HG03159 (cell line): ENCODE measurements at regions not wholly inside any gene's neighbourhood (a gene's known extent, or its start where the extent isn't known, plus 50 kb on each side); places are given as distances from the start of the nearest gene placed in this dataset.

Experiments
- ATAC-seq: cut with Tn5 transposase; IDR thresholded peaks from one replicate; pipeline ENCODE4 v1.9.1; 2021; ENCODE audit warnings: mild to moderate bottlenecking, moderate library complexity; ENCODE audit not compliant: unreplicated experiment

- no peak for ATAC-seq
These were observed 265.0 kb upstream of the GLI3 start for GRCh38 chr7:42502022-42502421.

DNA sequence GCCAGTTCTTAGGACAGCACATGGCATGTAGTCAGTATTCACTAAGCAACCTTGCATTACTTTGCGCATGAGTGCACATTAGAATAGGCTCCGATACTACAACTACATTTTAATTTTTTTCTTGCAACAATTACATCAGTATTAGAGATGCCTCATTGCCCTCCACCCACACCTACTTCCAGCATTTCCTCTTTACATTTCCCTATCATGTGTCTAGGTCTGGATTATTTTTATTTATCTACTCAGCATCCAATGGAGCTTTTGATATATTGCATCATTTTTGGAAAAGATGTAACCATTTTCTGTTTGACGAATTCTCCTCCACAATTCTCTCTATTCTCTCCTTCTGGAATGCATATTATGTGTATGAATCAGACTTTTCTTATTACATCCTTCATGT is 258.2 kb upstream of the GLI3 start:
- ATAC-seq = no peak

DNA sequence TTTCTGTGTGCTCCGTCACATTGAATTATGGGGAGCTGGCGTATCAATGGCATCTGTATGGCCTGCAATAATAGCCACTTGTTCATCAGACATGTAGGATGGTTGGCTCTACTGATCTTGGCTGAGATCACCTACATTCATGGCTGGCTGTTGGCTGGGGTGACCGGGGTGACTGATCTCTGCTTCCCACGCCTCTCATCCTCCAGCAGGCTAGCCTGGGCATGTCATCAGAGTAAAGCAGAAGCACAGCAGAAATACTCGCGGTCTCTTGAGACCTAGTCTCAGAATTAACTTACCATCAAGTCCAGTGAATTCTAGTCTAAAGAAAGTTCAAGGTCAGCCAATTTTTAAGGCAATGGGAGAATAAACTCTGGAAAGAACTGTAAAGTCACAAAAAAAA is 257.7 kb upstream of the GLI3 start:
- no peak for ATAC-seq

GRCh38 chr7:42494199-42494710 is 257.2 kb upstream of the GLI3 start:
- ATAC-seq = no peak

GRCh38 chr7:42493436-42494198 is 256.6 kb upstream of the GLI3 start:
- ATAC-seq = no peak

- ATAC-seq = no peak
These were observed 255.9 kb upstream of the GLI3 start for GRCh38 chr7:42492920-42493319.

DNA sequence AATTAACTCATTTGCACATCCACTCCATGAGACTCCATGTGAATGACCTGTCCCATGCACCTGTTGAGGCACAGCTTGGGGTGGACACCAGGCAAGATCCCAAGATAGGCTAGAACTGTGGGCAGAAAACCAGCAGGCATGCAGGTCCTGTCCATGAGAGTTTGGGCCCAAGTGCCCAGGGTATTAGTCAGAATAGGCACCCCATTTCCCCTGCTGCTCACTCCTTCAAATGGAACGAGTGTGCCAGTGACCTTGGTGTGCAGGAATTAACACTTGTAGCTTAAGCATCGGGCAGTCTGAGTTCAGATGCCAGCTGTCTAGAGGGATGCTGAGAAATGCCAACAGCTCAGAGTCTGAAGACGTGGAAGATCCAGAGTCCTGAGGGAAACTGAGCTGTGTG is 254.1 kb upstream of the GLI3 start:
- no peak for ATAC-seq

DNA sequence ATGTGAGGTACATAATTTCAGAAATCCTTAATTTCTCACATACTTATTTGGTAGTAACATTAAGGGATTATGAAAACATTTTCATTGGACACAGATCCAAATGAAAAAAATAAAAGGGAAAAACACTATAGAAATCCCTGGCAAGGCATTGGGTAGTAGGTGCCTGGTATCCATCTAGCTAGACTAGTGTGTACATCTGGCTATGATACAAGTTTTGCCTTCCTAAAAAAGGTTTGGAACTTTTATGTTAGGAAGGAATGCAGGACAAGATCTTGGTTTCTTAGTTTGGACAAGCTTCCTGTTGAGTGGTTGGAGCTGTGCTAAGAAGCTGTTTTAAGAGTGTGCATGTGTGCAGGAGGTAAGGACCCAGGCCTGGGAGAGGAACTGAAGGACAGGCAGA is 252.3 kb upstream of the GLI3 start:
- ATAC-seq = no peak

- ATAC-seq = no peak
These were observed 248.3 kb upstream of the GLI3 start for GRCh38 chr7:42485301-42485766.

DNA sequence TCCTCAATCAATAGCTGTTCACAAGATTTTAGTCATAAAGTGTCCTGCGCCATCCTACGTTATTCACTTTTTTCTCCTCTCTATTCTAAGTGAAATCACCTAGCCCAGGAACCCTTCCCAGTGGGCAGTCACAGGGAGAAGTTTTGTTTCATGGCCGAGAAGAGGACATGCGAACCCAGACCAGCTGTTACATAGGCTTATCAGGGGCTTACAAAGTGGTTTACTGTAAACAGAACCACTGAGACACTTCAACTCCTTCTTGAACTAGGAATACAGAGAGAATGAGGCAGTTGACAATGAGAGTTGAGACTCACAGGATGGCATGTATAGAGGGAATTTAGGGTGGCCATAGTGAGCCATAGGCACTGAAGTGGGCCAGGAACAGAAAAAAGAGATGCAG is 246.9 kb upstream of the GLI3 start:
- ATAC-seq = no peak

- ATAC-seq = no peak
These were observed 243.0 kb upstream of the GLI3 start for GRCh38 chr7:42479816-42480633.

- no peak for ATAC-seq
These were observed 242.4 kb upstream of the GLI3 start for GRCh38 chr7:42479452-42479815.

- ATAC-seq = no peak
These were observed 241.7 kb upstream of the GLI3 start for GRCh38 chr7:42478717-42479116.

- no peak for ATAC-seq
These were observed 239.2 kb upstream of the GLI3 start for GRCh38 chr7:42476255-42476654.

DNA sequence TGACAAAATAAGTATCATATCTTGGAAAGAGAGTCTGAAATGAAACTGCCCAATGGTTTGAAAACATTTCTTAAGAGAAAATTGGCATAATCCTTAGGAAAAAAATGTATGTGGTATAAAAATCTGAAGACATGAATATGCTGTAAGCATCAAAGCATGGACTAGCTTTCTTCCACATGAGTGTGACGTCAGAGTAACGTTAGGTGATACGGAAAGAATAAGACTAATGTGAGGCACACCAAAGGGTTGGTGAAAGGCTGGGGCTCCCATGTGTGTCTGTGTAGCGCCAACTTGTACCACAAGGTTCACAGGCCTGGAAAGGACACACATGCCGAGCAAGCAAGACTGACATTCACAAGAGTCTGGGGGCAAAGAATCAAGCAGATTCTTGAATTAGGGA is 238.1 kb upstream of the GLI3 start:
- no peak for ATAC-seq

DNA sequence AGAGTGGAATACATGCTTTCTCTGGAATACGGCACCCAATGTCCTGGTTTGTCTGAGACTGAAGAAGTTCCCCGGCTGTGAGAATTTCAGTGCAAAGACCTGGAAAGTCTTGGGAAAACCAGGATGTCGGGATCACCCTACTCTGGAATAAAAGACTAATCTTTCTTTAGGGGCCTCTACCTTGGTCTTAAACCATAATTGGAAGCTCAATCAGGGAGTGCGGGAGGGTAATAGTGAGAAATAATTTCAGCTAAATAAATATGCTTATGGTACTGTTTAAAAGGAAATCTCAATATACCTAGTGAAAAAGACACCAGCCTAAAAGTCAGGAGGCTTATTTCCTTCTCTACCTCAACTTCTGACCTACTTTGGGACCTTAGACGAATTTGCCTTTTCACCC is 236.1 kb upstream of the GLI3 start:
- no peak for ATAC-seq

- ATAC-seq = no peak
These were observed 234.7 kb upstream of the GLI3 start for GRCh38 chr7:42471573-42472174.

GRCh38 chr7:42469341-42469740 is 232.3 kb upstream of the GLI3 start:
- ATAC-seq = no peak

GRCh38 chr7:42468471-42468870 is 231.5 kb upstream of the GLI3 start:
- ATAC-seq = no peak

DNA sequence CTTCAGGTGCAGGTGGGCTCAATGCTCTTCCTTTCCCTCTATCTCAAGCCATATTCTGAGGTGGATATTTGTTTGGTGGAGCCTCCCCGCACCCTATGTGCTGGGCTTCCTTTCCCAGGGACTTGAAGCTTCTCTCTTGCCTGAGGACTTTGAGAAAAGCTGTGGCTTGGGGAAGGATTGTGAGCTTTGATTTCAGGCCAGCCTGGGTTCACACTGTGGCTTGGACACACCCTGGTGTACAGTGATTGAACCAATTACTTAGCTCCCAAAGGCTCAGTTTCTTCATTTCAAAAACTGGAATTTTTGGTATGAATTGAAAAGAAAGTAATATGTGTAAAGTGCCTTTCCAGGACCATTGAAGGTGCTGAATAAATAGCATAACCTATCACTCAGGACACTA is 224.5 kb upstream of the GLI3 start:
- ATAC-seq = no peak

DNA sequence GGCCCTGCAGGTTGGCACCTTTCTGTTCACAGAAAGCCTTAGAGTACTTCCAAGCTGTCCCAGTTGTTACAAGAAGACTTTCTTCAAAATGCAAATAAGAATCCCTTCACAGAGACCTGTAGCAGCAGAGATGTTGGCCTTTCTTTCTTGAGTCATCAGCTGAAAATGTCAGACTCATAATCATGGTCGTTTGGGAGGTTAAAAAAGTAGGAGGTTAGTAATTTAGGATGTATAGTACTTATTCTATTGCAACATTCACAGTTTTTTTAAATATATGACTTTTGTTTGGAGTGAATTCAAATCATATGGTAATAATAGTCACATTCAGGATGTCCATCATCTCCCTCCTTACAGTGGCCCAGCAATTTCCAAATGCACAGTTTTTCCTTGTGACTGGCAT is 223.9 kb upstream of the GLI3 start:
- ATAC-seq = no peak

DNA sequence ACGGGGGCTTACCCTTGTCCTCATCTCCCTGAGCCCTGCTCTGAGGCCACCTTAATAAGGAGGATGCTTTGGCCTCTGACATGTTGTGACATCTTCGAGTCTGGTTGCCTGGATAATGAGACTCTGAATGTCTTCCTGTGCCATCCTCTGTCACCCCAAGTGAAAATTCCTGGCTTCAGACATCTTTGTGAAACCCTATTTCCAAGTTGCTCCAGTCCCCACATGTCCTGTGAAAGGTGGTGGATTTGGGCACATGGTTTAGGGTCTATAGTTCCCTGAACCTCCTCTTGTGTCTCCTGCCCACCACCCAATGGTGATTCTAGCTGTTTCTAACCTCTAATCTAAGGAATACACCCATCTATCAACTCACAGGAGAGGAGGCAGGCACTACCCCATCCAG is 223.1 kb upstream of the GLI3 start:
- no peak for ATAC-seq
